Glutamatergic neuron (in vitro differentiated cells): ENCODE measurements at regions not wholly inside any gene's neighbourhood (a gene's known extent, or its start where the extent isn't known, plus 50 kb on each side); places are given as distances from the start of the nearest gene placed in this dataset.

ENCODE experiments used
- DNase-seq: peaks from one replicate; pipeline ENCODE4 v3.0.0; 2022
- H3K27ac Mint-ChIP-seq: one replicate; pipeline ENCODE4 v1.8.0; 2020; ENCODE audit warnings: mild to moderate bottlenecking, mixed read lengths, inconsistent platforms; ENCODE audit not compliant: unreplicated experiment
- H3K27me3 Mint-ChIP-seq: one replicate; pipeline ENCODE4 v1.8.0; 2020; ENCODE audit warnings: mild to moderate bottlenecking, moderate library complexity, mixed read lengths, inconsistent platforms; ENCODE audit not compliant: unreplicated experiment
- H3K36me3 Mint-ChIP-seq: one replicate; pipeline ENCODE4 v1.8.0; 2020; ENCODE audit warnings: mild to moderate bottlenecking, mixed read lengths, inconsistent platforms; ENCODE audit not compliant: unreplicated experiment
- H3K4me1 Mint-ChIP-seq: one replicate; pipeline ENCODE4 v1.8.0; 2020; ENCODE audit warnings: mild to moderate bottlenecking, low read depth, mixed read lengths, inconsistent platforms; ENCODE audit not compliant: unreplicated experiment
- H3K4me3 Mint-ChIP-seq: one replicate; pipeline ENCODE4 v1.8.0; 2020; ENCODE audit warnings: mild to moderate bottlenecking, mixed read lengths, inconsistent platforms; ENCODE audit not compliant: unreplicated experiment
- H3K9me3 Mint-ChIP-seq: one replicate; pipeline ENCODE4 v1.8.0; 2020; ENCODE audit warnings: mild to moderate bottlenecking, moderate library complexity, mixed read lengths, inconsistent platforms; ENCODE audit not compliant: unreplicated experiment
- TF ChIP-seq, protein P1 (sequence below): fragments of 200-600 bp; sonication (generic); IDR thresholded peaks from one replicate; pipeline ENCODE4 v1.5.0; 2021; ENCODE audit not compliant: partially characterized antibody, unreplicated experiment

DNA sequence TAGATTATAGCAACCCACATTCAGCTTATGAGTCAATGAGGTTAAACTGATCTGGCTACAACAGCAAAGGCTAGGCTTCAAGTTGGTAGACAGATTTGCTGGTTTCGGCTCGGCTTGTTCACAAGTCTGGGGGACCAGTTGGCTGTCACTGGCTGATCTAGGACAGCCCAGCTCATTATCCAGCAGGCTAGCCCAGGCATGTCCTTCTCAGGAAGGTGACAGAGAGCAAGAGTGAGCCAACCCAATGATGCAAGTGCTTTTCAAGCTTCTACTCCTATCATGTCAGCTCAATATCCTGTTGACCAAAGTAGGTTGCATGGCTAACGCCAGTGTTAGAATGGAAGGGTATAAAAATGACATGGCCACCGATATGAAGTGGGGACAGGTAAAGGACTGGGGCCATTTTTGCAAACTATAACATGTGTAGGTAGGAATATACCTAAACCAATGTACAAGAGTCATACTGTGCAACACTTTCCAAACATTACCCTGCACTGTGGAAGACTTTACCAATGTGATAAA, 220.9 kb upstream of the SOX21 start:
- H3K36me3 Mint-ChIP-seq: no peaks in the 10 kb centered on the region
- no peak overlapping the region for H3K27ac Mint-ChIP-seq
- no peaks in the 10 kb centered on the region for H3K4me1 Mint-ChIP-seq
- H3K9me3 Mint-ChIP-seq: no peaks in the 10 kb centered on the region
- TF ChIP-seq, protein P1, sequence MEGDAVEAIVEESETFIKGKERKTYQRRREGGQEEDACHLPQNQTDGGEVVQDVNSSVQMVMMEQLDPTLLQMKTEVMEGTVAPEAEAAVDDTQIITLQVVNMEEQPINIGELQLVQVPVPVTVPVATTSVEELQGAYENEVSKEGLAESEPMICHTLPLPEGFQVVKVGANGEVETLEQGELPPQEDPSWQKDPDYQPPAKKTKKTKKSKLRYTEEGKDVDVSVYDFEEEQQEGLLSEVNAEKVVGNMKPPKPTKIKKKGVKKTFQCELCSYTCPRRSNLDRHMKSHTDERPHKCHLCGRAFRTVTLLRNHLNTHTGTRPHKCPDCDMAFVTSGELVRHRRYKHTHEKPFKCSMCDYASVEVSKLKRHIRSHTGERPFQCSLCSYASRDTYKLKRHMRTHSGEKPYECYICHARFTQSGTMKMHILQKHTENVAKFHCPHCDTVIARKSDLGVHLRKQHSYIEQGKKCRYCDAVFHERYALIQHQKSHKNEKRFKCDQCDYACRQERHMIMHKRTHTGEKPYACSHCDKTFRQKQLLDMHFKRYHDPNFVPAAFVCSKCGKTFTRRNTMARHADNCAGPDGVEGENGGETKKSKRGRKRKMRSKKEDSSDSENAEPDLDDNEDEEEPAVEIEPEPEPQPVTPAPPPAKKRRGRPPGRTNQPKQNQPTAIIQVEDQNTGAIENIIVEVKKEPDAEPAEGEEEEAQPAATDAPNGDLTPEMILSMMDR: no peak
- H3K4me3 Mint-ChIP-seq: no peak overlapping the region
- no peak for DNase-seq
- H3K27me3 Mint-ChIP-seq: no peaks in the 10 kb centered on the region

GRCh38 chr13:94928127-94928775, 215.9 kb upstream of the SOX21 start:
- no peaks in the 10 kb centered on the region for H3K36me3 Mint-ChIP-seq
- no peaks in the 10 kb centered on the region for H3K4me1 Mint-ChIP-seq
- H3K27ac Mint-ChIP-seq: no peak overlapping the region
- TF ChIP-seq, protein P1: no peak
- H3K27me3 Mint-ChIP-seq: peaks cover 1% of the 10 kb centered on the region
- no peak overlapping the region for H3K4me3 Mint-ChIP-seq
- no peak for DNase-seq
- peaks cover 1% of the 10 kb centered on the region for H3K9me3 Mint-ChIP-seq

DNA sequence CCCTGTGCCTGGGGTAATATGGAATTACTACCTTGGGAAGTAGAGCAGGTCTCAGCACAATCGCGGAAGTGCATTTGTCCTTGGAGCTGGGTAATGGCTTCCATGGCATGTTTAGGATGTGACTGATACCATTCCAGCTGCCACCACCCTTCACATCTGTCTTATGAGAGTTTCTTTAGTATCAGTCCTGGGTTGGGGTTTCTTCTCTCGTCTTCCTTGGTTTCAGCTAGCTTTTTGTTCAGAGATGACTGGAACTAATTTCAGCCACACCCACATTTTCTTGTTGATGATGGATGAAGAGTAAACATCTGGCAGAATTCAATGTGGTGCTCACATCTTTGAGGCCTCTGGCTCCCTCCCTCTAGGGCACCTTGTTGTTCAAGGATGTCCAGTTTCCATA, 212.9 kb upstream of the SOX21 start:
- Mint-ChIP-seq H3K27me3 (peaks cover 6% of the 10 kb centered on the region), H3K27ac (no peak overlapping the region), H3K4me1 (peaks cover 1% of the 10 kb centered on the region), H3K36me3 (no peaks in the 10 kb centered on the region), H3K9me3 (peaks cover 1% of the 10 kb centered on the region), H3K4me3 (no peak overlapping the region)
- no peak for DNase-seq
- TF ChIP-seq, protein P1: no peak

DNA sequence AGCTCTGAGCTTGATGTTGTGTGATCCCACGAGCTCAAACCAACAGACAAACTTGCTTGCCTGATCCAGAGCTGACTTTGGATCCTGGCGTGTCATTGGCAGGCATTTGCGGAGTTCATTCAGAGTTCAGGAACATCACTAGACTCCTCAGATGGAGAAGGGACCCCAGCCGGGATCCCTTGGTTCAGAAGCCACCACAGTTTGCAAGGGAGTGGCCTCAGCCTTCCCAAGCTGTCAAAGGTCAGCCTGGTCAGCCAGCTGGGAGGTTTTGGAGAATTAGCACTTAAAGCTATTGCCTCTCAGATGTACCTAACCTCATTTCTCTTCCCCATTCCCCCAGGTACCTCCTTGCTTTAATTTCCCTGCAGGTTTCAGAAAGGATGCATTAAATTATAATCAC, 208.8 kb upstream of the SOX21 start:
- Mint-ChIP-seq H3K9me3 (no peaks in the 10 kb centered on the region), H3K27me3 (peaks cover 6% of the 10 kb centered on the region), H3K27ac (no peak overlapping the region), H3K4me1 (peaks cover 6% of the 10 kb centered on the region), H3K36me3 (no peaks in the 10 kb centered on the region), H3K4me3 (no peak overlapping the region)
- TF ChIP-seq, protein P1: no peak
- peak; percentile 63 for DNase-seq

GRCh38 chr13:94920578-94920977, 208.2 kb upstream of the SOX21 start:
- no peaks in the 10 kb centered on the region for H3K9me3 Mint-ChIP-seq
- TF ChIP-seq, protein P1: no peak
- H3K27me3 Mint-ChIP-seq: peaks cover 6% of the 10 kb centered on the region
- H3K4me1 Mint-ChIP-seq: peaks cover 6% of the 10 kb centered on the region
- H3K36me3 Mint-ChIP-seq: no peaks in the 10 kb centered on the region
- no peak overlapping the region for H3K4me3 Mint-ChIP-seq
- DNase-seq: no peak
- H3K27ac Mint-ChIP-seq: no peak overlapping the region
